HEK293 (cell line): ENCODE measurements at regions not wholly inside any gene's neighbourhood (a gene's known extent, or its start where the extent isn't known, plus 50 kb on each side); places are given as distances from the start of the nearest gene placed in this dataset.

ENCODE experiments used
- CTCF ChIA-PET: fragments of 350-600 bp; formaldehyde crosslinking; extraction: SDS; loops from one replicate; lab custom pipeline; 2021; ENCODE audit warnings: antibody characterized with exemption; lab: Yijun Ruan, JAX
- POLR2A ChIA-PET: fragments of 300-600 bp; formaldehyde crosslinking; extraction: SDS; loops from one replicate; lab custom pipeline; 2020; ENCODE audit warnings: antibody characterized with exemption, inconsistent platforms; lab: Yijun Ruan, JAX
- H3K27ac ChIP-seq: fragments of 200-500 bp; sonication (Bioruptor generic); 2 replicates; pipeline ENCODE4 v1.5.1; 2014; ENCODE audit warnings: low read depth, low read length, control low read depth, inconsistent platforms; ENCODE audit errors: extremely low read depth
- H3K36me3 ChIP-seq, 2 experiments: fragments of 200-500 bp in 1 of 2; sonication (Bioruptor generic) in 1 of 2; 1 replicate in 1 of 2; 2 replicates in 1 of 2; pipeline ENCODE4 v1.5.1; 2014 to 2017; ENCODE audit warnings: inconsistent platforms in 2 of 2, low read length in 2 of 2; ENCODE audit not compliant: control insufficient read depth in 2 of 2, insufficient read depth in 1 of 2
- H3K4me1 ChIP-seq: fragments of 200-500 bp; sonication (Bioruptor generic); 2 replicates; pipeline ENCODE4 v1.5.1; 2014; ENCODE audit warnings: mild to moderate bottlenecking, low read length, inconsistent platforms; ENCODE audit not compliant: control insufficient read depth, insufficient read depth
- H3K4me3 ChIP-seq: 2 replicates; pipeline ENCODE4 v1.5.1; 2011; ENCODE audit warnings: low read depth, mild to moderate bottlenecking, control low read depth, low read length, moderate library complexity
- H3K9me3 ChIP-seq: fragments of 200-500 bp; sonication (Bioruptor generic); 2 replicates; pipeline ENCODE4 v1.5.1; 2014; ENCODE audit warnings: low read depth, low read length, inconsistent platforms; ENCODE audit not compliant: control insufficient read depth, insufficient read depth
- BCL11B ChIP-seq: fragments of 450-650 bp; formaldehyde crosslinking; IDR thresholded peaks from 2 replicates; pipeline ENCODE4 v1.5.1; 2016; ENCODE audit warnings: low read depth, missing biosample characterization, missing genetic modification characterization
- FEZF1 ChIP-seq: fragments of 450-650 bp; formaldehyde crosslinking; IDR thresholded peaks from 2 replicates; pipeline ENCODE4 v1.5.1; 2016; ENCODE audit warnings: missing biosample characterization, missing genetic modification characterization
- GLIS2 ChIP-seq: fragments of 450-650 bp; formaldehyde crosslinking; IDR thresholded peaks from 2 replicates; pipeline ENCODE4 v1.5.1; 2016; ENCODE audit warnings: missing biosample characterization, missing genetic modification characterization
- IKZF3 ChIP-seq: fragments of 450-650 bp; IDR thresholded peaks from 2 replicates; pipeline ENCODE4 v1.5.0; 2018; ENCODE audit warnings: missing biosample characterization, mild to moderate bottlenecking, missing genetic modification characterization, moderate library complexity
- KLF1 ChIP-seq: fragments of 450-650 bp; formaldehyde crosslinking; IDR thresholded peaks from 2 replicates; pipeline ENCODE4 v1.5.1; 2016; ENCODE audit warnings: missing biosample characterization, missing genetic modification characterization
- KLF10 ChIP-seq: fragments of 450-650 bp; IDR thresholded peaks from 2 replicates; pipeline ENCODE4 v1.5.1; 2018; ENCODE audit warnings: missing biosample characterization, mild to moderate bottlenecking, missing genetic modification characterization
- MYNN ChIP-seq: fragments of 450-650 bp; formaldehyde crosslinking; IDR thresholded peaks from 2 replicates; pipeline ENCODE4 v1.5.1; 2016; ENCODE audit warnings: missing biosample characterization, missing genetic modification characterization, borderline replicate concordance
- OSR2 ChIP-seq: fragments of 450-650 bp; formaldehyde crosslinking; IDR thresholded peaks from 2 replicates; pipeline ENCODE4 v1.5.1; 2016; ENCODE audit warnings: missing biosample characterization, missing genetic modification characterization
- PRDM10 ChIP-seq: fragments of 450-650 bp; formaldehyde crosslinking; IDR thresholded peaks from 2 replicates; pipeline ENCODE4 v1.5.1; 2016; ENCODE audit warnings: missing biosample characterization, missing genetic modification characterization
- REPIN1 ChIP-seq: fragments of 450-650 bp; formaldehyde crosslinking; IDR thresholded peaks from 2 replicates; pipeline ENCODE4 v1.5.1; 2017; ENCODE audit warnings: missing biosample characterization, missing genetic modification characterization, low read depth
- SP3 ChIP-seq: fragments of 450-650 bp; formaldehyde crosslinking; IDR thresholded peaks from 2 replicates; pipeline ENCODE4 v1.5.1; 2016; ENCODE audit warnings: missing biosample characterization, missing genetic modification characterization
- ZBTB26 ChIP-seq: fragments of 450-650 bp; formaldehyde crosslinking; optimal IDR thresholded peaks from 2 replicates; pipeline ENCODE3; 2016; ENCODE audit warnings: missing biosample characterization, mild to moderate bottlenecking, missing genetic modification characterization
- ZNF18 ChIP-seq: fragments of 450-650 bp; formaldehyde crosslinking; IDR thresholded peaks from 2 replicates; pipeline ENCODE4 v1.5.1; 2016; ENCODE audit warnings: missing biosample characterization, missing genetic modification characterization
- ZNF211 ChIP-seq: fragments of 450-650 bp; formaldehyde crosslinking; IDR thresholded peaks from 2 replicates; pipeline ENCODE4 v1.5.1; 2016; ENCODE audit warnings: low read depth, missing biosample characterization, missing genetic modification characterization
- ZNF214 ChIP-seq: fragments of 450-650 bp; formaldehyde crosslinking; IDR thresholded peaks from 2 replicates; pipeline ENCODE4 v1.5.1; 2017; ENCODE audit warnings: missing biosample characterization, mild to moderate bottlenecking, missing genetic modification characterization, borderline replicate concordance
- ZNF248 ChIP-seq: fragments of 450-650 bp; formaldehyde crosslinking; IDR thresholded peaks from 2 replicates; pipeline ENCODE4 v1.5.1; 2017; ENCODE audit warnings: missing biosample characterization, missing genetic modification characterization
- ZNF324 ChIP-seq: fragments of 450-650 bp; formaldehyde crosslinking; IDR thresholded peaks from 2 replicates; pipeline ENCODE4 v1.5.1; 2016; ENCODE audit warnings: missing biosample characterization, missing genetic modification characterization
- ZNF398 ChIP-seq: fragments of 450-650 bp; formaldehyde crosslinking; IDR thresholded peaks from 2 replicates; pipeline ENCODE4 v1.5.1; 2017; ENCODE audit warnings: missing biosample characterization, missing genetic modification characterization
- ZNF473 ChIP-seq: fragments of 450-650 bp; formaldehyde crosslinking; IDR thresholded peaks from 2 replicates; pipeline ENCODE4 v1.5.1; 2017; ENCODE audit warnings: missing biosample characterization, missing genetic modification characterization
- ZNF488 ChIP-seq: fragments of 450-650 bp; formaldehyde crosslinking; IDR thresholded peaks from 2 replicates; pipeline ENCODE4 v1.5.1; 2016; ENCODE audit warnings: missing biosample characterization, missing genetic modification characterization
- ZNF514 ChIP-seq: fragments of 450-650 bp; formaldehyde crosslinking; IDR thresholded peaks from 2 replicates; pipeline ENCODE4 v1.5.1; 2016; ENCODE audit warnings: missing biosample characterization, missing genetic modification characterization
- ZNF596 ChIP-seq: fragments of 450-650 bp; IDR thresholded peaks from 2 replicates; pipeline ENCODE4 v1.5.0; 2018; ENCODE audit warnings: missing biosample characterization, mild to moderate bottlenecking, missing genetic modification characterization, moderate library complexity
- ZNF629 ChIP-seq: fragments of 450-650 bp; formaldehyde crosslinking; IDR thresholded peaks from 2 replicates; pipeline ENCODE4 v1.5.1; 2017; ENCODE audit warnings: missing biosample characterization, missing genetic modification characterization
- ZNF776 ChIP-seq: fragments of 450-650 bp; formaldehyde crosslinking; IDR thresholded peaks from 2 replicates; pipeline ENCODE4 v1.5.0; 2017; ENCODE audit warnings: missing biosample characterization, missing genetic modification characterization, borderline replicate concordance
- ZNF777 ChIP-seq: fragments of 450-650 bp; formaldehyde crosslinking; IDR thresholded peaks from 2 replicates; pipeline ENCODE4 v1.5.1; 2017; ENCODE audit warnings: missing biosample characterization, missing genetic modification characterization, borderline replicate concordance

- no peak for TF ChIP-seq ZNF488
- TF ChIP-seq ZNF211 (tag by site-specific recombination) = no peak
- no peak for TF ChIP-seq ZNF629 (tag by site-specific recombination)
- TF ChIP-seq OSR2 = no peak
- TF ChIP-seq ZNF776 (tag by site-specific recombination) = no peak
- no peak for TF ChIP-seq ZNF473 (tag by site-specific recombination)
- no peak for TF ChIP-seq ZNF596 (tag by site-specific recombination)
- no peak for TF ChIP-seq GLIS2 (tag by site-specific recombination)
- no peak for TF ChIP-seq ZBTB26 (tag by site-specific recombination)
- no peak for TF ChIP-seq KLF1 (tag by site-specific recombination)
- no peak for TF ChIP-seq ZNF18
These were observed 53.3 kb upstream of the WDR1 start (continued) for GRCh38 chr4:10169839-10170387.

- Histone ChIP-seq H3K4me3 (no peak overlapping the region), H3K36me3 (no peaks in the 10 kb centered on the region), H3K27ac (no peak overlapping the region), H3K4me1 (no peaks in the 10 kb centered on the region), H3K9me3 (no peaks in the 10 kb centered on the region)
- ChIA-PET CTCF (interaction anchor here (0.6 to 2.2 kb wide), 3 partner anchors 13 to 236 kb away, joined by 3 to 6 read pairs (median 3); no protein-coding TSS in a partner anchor), POLR2A (no interaction called here)
- TF ChIP-seq ZNF398 (no peak), ZNF214 (no peak), ZNF248 (tag by site-specific recombination) (no peak), MYNN (no peak), ZNF324 (tag by site-specific recombination) (no peak), PRDM10 (tag by site-specific recombination) (no peak), ZNF777 (tag by site-specific recombination) (no peak), REPIN1 (no peak), ZNF514 (no peak), IKZF3 (no peak), ZNF629 (tag by site-specific recombination) (no peak), SP3 (no peak), FEZF1 (tag by site-specific recombination) (no peak), KLF10 (tag by site-specific recombination) (no peak), BCL11B (tag by site-specific recombination) (no peak)
These were observed 51.6 kb upstream of the WDR1 start for GRCh38 chr4:10168151-10168550.
